Upper lobe of left lung (tissue), 6 donors: ENCODE measurements at regions not wholly inside any gene's neighbourhood (a gene's known extent, or its start where the extent isn't known, plus 50 kb on each side); places are given as distances from the start of the nearest gene placed in this dataset.
A peak's percentile ranks its signal among the peaks of the same experiment; 100 is the strongest.

Experiments
- ATAC-seq, 2 donors: fragments of 200-7000 bp; cut with Tn5 transposase; one replicate each; pipeline ENCODE4 v1.9.1; 2022; ENCODE audit warnings: mild to moderate bottlenecking in 2 of 2, moderate library complexity in 2 of 2; ENCODE audit not compliant: low FRiP score in 2 of 2
- DNase-seq, 2 donors: peaks; one replicate each; pipeline ENCODE4 v3.0.0-alpha.2; 2019 to 2020
- H3K27ac ChIP-seq, 4 donors: fragments of 200-600 bp; sonication (generic); one replicate each; pipeline ENCODE4 v1.5.1; 2016 to 2019
- H3K27me3 ChIP-seq, 4 donors: fragments of 200-600 bp; sonication (generic); one replicate each; pipeline ENCODE4 v1.5.1; 2017 to 2019
- H3K36me3 ChIP-seq, 4 donors: fragments of 200-600 bp; sonication (generic); one replicate each; pipeline ENCODE4 v1.5.1; 2016 to 2019
- H3K4me1 ChIP-seq, 4 donors: fragments of 200-600 bp; sonication (generic); one replicate each; pipeline ENCODE4 v1.5.1; 2018 to 2019
- H3K4me3 ChIP-seq, 4 donors: fragments of 200-600 bp; sonication (generic); one replicate each; pipeline ENCODE4 v1.5.1; 2017 to 2019; ENCODE audit warnings: mild to moderate bottlenecking in 2 of 4, moderate library complexity in 1 of 4
- H3K9me3 ChIP-seq, 4 donors: fragments of 200-600 bp; sonication (generic); one replicate each; pipeline ENCODE4 v1.5.1; 2018 to 2019
- CTCF ChIP-seq, 6 experiments: fragments of 450-650 bp in 4 of 6; fragments of 200-600 bp in 2 of 6; sonication (generic) in 2 of 6; IDR thresholded peaks; one replicate each; pipeline ENCODE4 v1.5.1; 2016 to 2019; ENCODE audit warnings: antibody characterized with exemption in 6 of 6
- EP300 ChIP-seq, 4 donors: sonication (generic); formaldehyde crosslinking; IDR thresholded peaks; one replicate each; pipeline ENCODE4 v1.5.1; 2017; ENCODE audit warnings: antibody characterized with exemption in 4 of 4, control low read depth in 2 of 4
- POLR2A ChIP-seq, 4 donors: fragments of 450-650 bp; IDR thresholded peaks; one replicate each; pipeline ENCODE4 v1.5.1; 2016 to 2017; ENCODE audit warnings: antibody characterized with exemption in 4 of 4, mild to moderate bottlenecking in 2 of 4
- POLR2AphosphoS5 ChIP-seq, 2 donors: sonication (generic); formaldehyde crosslinking; IDR thresholded peaks; one replicate each; pipeline ENCODE4 v1.5.1; 2017; ENCODE audit warnings: antibody characterized with exemption in 2 of 2
- WGBS, 2 donors: methylation state at CpG; one replicate each; pipeline ENCODE4 v1.1.5; 2017 to 2018; 5-methylcytosine and 5-hydroxymethylcytosine counted together
- donor health status: DM: no; HTN: no; CAD: no; lungs with moderate emphysema.
- donor health status: DM: no; HTN: yes; CAD: no; lungs with severe emphysema.

GRCh38 chr2:817336-818015 lies 133.2 kb upstream of the SNTG2 start:
- 84 to 89% methylated on average over 5 to 6 of the region's 6 CpGs for WGBS, 2 donors
- TF ChIP-seq POLR2AphosphoS5 (IDR thresholded peaks at IDR 0.05) (no peak), CTCF (IDR thresholded peaks at IDR 0.05) (no peak), EP300 (IDR thresholded peaks at IDR 0.05) (no peak), POLR2A (IDR thresholded peaks at IDR 0.05) (no peak)

GRCh38 chr2:816278-816677 lies 134.4 kb upstream of the SNTG2 start:
- Histone ChIP-seq H3K9me3 (no peaks in the 10 kb centered on the region), H3K27me3 (no peaks in the 10 kb centered on the region), H3K4me3 (no peak overlapping the region), H3K4me1 (no peaks in the 10 kb centered on the region), H3K27ac (no peak overlapping the region), H3K36me3 (no peaks in the 10 kb centered on the region)
- no peak for TF ChIP-seq EP300 (IDR thresholded peaks at IDR 0.05)
- no peak for DNase-seq
- peak in 1 of 2 donors; percentile 52 for ATAC-seq
- WGBS, 2 donors, result 89 to 90% methylated on average over 5 of the region's 5 CpGs

More at GRCh38 chr2:817336-818015, 133.2 kb upstream of the SNTG2 start:
- no peaks in the 10 kb centered on the region for H3K4me1 ChIP-seq
- no peaks in the 10 kb centered on the region for H3K36me3 ChIP-seq
- no peak overlapping the region for H3K4me3 ChIP-seq
- no peak for DNase-seq
- H3K9me3 ChIP-seq, result no peaks in the 10 kb centered on the region
- ATAC-seq, result no peak
- no peak overlapping the region for H3K27ac ChIP-seq
- H3K27me3 ChIP-seq, result no peaks in the 10 kb centered on the region

- Histone ChIP-seq H3K4me1 (no peaks in the 10 kb centered on the region), H3K27me3 (no peaks in the 10 kb centered on the region), H3K27ac (no peak overlapping the region), H3K9me3 (no peaks in the 10 kb centered on the region), H3K36me3 (no peaks in the 10 kb centered on the region), H3K4me3 (no peak overlapping the region)
- 50 to 75% methylated on average over 1 of the region's 1 CpG for WGBS, 2 donors
- ATAC-seq (no peak), DNase-seq (no peak)
- TF ChIP-seq CTCF (IDR thresholded peaks at IDR 0.05) (no peak), POLR2A (IDR thresholded peaks at IDR 0.05) (no peak), POLR2AphosphoS5 (IDR thresholded peaks at IDR 0.05) (no peak), EP300 (IDR thresholded peaks at IDR 0.05) (no peak)
Observed at GRCh38 chr2:810397-810796, 133.2 kb upstream of the TMEM18 start.

GRCh38 chr2:807300-807699 lies 130.1 kb upstream of the TMEM18 start:
- H3K27me3 ChIP-seq, result no peaks in the 10 kb centered on the region
- no peak for DNase-seq
- no peaks in the 10 kb centered on the region for H3K4me1 ChIP-seq
- TF ChIP-seq POLR2A (IDR thresholded peaks at IDR 0.05) (no peak), EP300 (IDR thresholded peaks at IDR 0.05) (no peak), CTCF (IDR thresholded peaks at IDR 0.05) (no peak), POLR2AphosphoS5 (IDR thresholded peaks at IDR 0.05) (no peak)
- WGBS, 2 donors, result 90 to 95% methylated on average over 5 to 6 of the region's 6 CpGs
- ATAC-seq, result no peak
- H3K36me3 ChIP-seq, result no peaks in the 10 kb centered on the region
- H3K4me3 ChIP-seq, result no peak overlapping the region
- no peaks in the 10 kb centered on the region for H3K9me3 ChIP-seq
- no peak overlapping the region for H3K27ac ChIP-seq

- no peak overlapping the region for H3K27ac ChIP-seq
- ATAC-seq (no peak), DNase-seq (no peak)
- H3K9me3 ChIP-seq, result no peaks in the 10 kb centered on the region
- H3K4me1 ChIP-seq, result no peaks in the 10 kb centered on the region
- no peaks in the 10 kb centered on the region for H3K36me3 ChIP-seq
- no peak overlapping the region for H3K4me3 ChIP-seq
- no peaks in the 10 kb centered on the region for H3K27me3 ChIP-seq
- no peak for TF ChIP-seq EP300 (IDR thresholded peaks at IDR 0.05)
- no peak for TF ChIP-seq POLR2AphosphoS5 (IDR thresholded peaks at IDR 0.05)
- no peak for TF ChIP-seq POLR2A (IDR thresholded peaks at IDR 0.05)
- TF ChIP-seq CTCF (IDR thresholded peaks at IDR 0.05), result no peak
- WGBS, 2 donors, result 71 to 73% methylated on average over 5 of the region's 5 CpGs
Observed at GRCh38 chr2:805664-806063, 128.5 kb upstream of the TMEM18 start.
